ENCODE measurements at regions not wholly inside any gene's neighbourhood (a gene's known extent, or its start where the extent isn't known, plus 50 kb on each side); places are given as distances from the start of the nearest gene placed in this dataset.

- 74% methylated on average over 5 of the region's 5 CpGs for WGBS
- H3K4me1 ChIP-seq (ENCODE audit: control insufficient read depth in 4 of 4, insufficient read depth in 4 of 4, low read length in 3 of 4), result no peaks in the 10 kb centered on the region
Observed at GRCh38 chr9:88925481-88925880, 65.8 kb upstream of the S1PR3 start.

More at GRCh38 chr9:88925481-88925880, 65.8 kb upstream of the S1PR3 start:
- H3K9ac ChIP-seq (ENCODE audit: low read depth in 1 of 2, low read length in 2 of 2), result no peak overlapping the region
- TF ChIP-seq FOXA2 (IDR thresholded peaks at IDR 0.05), result no peak
- TF ChIP-seq HNF4G (IDR thresholded peaks at IDR 0.05), result no peak
- no peak for TF ChIP-seq EGR1 (IDR thresholded peaks at IDR 0.05; ENCODE audit: low read depth in 2 of 2)
- no peak for TF ChIP-seq JUND (IDR thresholded peaks at IDR 0.05)
- TF ChIP-seq REST (IDR thresholded peaks at IDR 0.05), result no peak
- TF ChIP-seq GABPA (IDR thresholded peaks at IDR 0.05 in 1 of 2, conservative IDR thresholded peaks at IDR 0.05 in 1 of 2), result no peak
- no peak for TF ChIP-seq RAD21 (IDR thresholded peaks at IDR 0.05)
- no peak for TF ChIP-seq YY1 (IDR thresholded peaks at IDR 0.05)
- TF ChIP-seq MAX (IDR thresholded peaks at IDR 0.05), result no peak
- TF ChIP-seq FOXA1 (IDR thresholded peaks at IDR 0.05), result no peak
- TF ChIP-seq SP1 (IDR thresholded peaks at IDR 0.05), result no peak
- no peak for TF ChIP-seq NR2F2 (IDR thresholded peaks at IDR 0.05)
- no peak for TF ChIP-seq TAF1 (conservative IDR thresholded peaks at IDR 0.05)
- no peak for TF ChIP-seq RXRA (IDR thresholded peaks at IDR 0.05)
- TF ChIP-seq CTCF (IDR thresholded peaks at IDR 0.05; ENCODE audit: low read depth, low read length, missing input control), result no peak
- TF ChIP-seq ATF3 (IDR thresholded peaks at IDR 0.05), result no peak
- no peak for TF ChIP-seq ZBTB33 (IDR thresholded peaks at IDR 0.05)
- TF ChIP-seq HNF4A (conservative IDR thresholded peaks at IDR 0.05), result no peak
- H3K27ac ChIP-seq (ENCODE audit: low read depth in 1 of 2, low read length in 2 of 2), result no peak overlapping the region
- no peak overlapping the region for H3K4me3 ChIP-seq (ENCODE audit: low read depth in 1 of 3, low read length in 3 of 3)
- H3K27me3 ChIP-seq (ENCODE audit: control insufficient read depth in 4 of 4, insufficient read depth in 4 of 4, low read length in 3 of 4), result no peaks in the 10 kb centered on the region
- DNase-seq (ENCODE audit: low spot score), result no peak
- no peaks in the 10 kb centered on the region for H3K36me3 ChIP-seq (ENCODE audit: control insufficient read depth in 4 of 4, insufficient read depth in 3 of 4, low read depth in 1 of 4, low read length in 3 of 4)
- no peaks in the 10 kb centered on the region for H3K9me3 ChIP-seq (ENCODE audit: control insufficient read depth in 4 of 4, low read length in 3 of 4)

Measured in liver (tissue), 8 donors.